HG02610 (cell line): ENCODE measurements at regions not wholly inside any gene's neighbourhood (a gene's known extent, or its start where the extent isn't known, plus 50 kb on each side); places are given as distances from the start of the nearest gene placed in this dataset.

Source experiments
- ATAC-seq: cut with Tn5 transposase; IDR thresholded peaks from one replicate; pipeline ENCODE4 v1.9.1; 2021; ENCODE audit warnings: mild to moderate bottlenecking, moderate library complexity; ENCODE audit not compliant: unreplicated experiment

GRCh38 chr3:127484601-127485388 is 105.7 kb downstream of the TPRA1 start:
- ATAC-seq = no peak

GRCh38 chr3:127483902-127484591 is 106.5 kb downstream of the TPRA1 start:
- ATAC-seq = peak; percentile 95

- ATAC-seq = no peak
Observed at GRCh38 chr3:127483005-127483641, 107.4 kb downstream of the TPRA1 start.

GRCh38 chr3:127482216-127483004 is 108.1 kb downstream of the TPRA1 start:
- ATAC-seq = no peak

- ATAC-seq = no peak
Observed at GRCh38 chr3:127480196-127480954, 110.2 kb downstream of the TPRA1 start.

- no peak for ATAC-seq
Observed at GRCh38 chr3:127479449-127479848, 111.1 kb downstream of the TPRA1 start.

- no peak for ATAC-seq
Observed at GRCh38 chr3:127478922-127479321, 111.6 kb downstream of the TPRA1 start.

- ATAC-seq = no peak
Observed at GRCh38 chr3:127477396-127477795, 113.1 kb downstream of the TPRA1 start.

GRCh38 chr3:127476936-127477335 is 113.6 kb downstream of the TPRA1 start:
- ATAC-seq = no peak

- ATAC-seq = no peak
Observed at GRCh38 chr3:127475975-127476705, 114.4 kb downstream of the TPRA1 start.

GRCh38 chr3:127475391-127475790 is 115.1 kb downstream of the TPRA1 start:
- no peak for ATAC-seq

- no peak for ATAC-seq
Observed at GRCh38 chr3:127473244-127474024, 117.1 kb downstream of the TPRA1 start.

- ATAC-seq = no peak
Observed at GRCh38 chr3:127472506-127472905, 118.0 kb downstream of the TPRA1 start.

GRCh38 chr3:127471142-127471541 is 119.4 kb downstream of the TPRA1 start:
- ATAC-seq = no peak

- ATAC-seq = no peak
Observed at GRCh38 chr3:127469760-127470159, 120.8 kb downstream of the TPRA1 start.

- ATAC-seq = no peak
Observed at GRCh38 chr3:127467391-127467790, 123.1 kb downstream of the TPRA1 start.

- ATAC-seq = no peak
Observed at GRCh38 chr3:127464642-127465041, 125.9 kb downstream of the TPRA1 start.

GRCh38 chr3:127462111-127462655 is 128.3 kb downstream of the TPRA1 start:
- ATAC-seq = no peak
